GM23338 (cell line): ENCODE measurements at regions not wholly inside any gene's neighbourhood (a gene's known extent, or its start where the extent isn't known, plus 50 kb on each side); places are given as distances from the start of the nearest gene placed in this dataset.

Experiments
- ATAC-seq: fragments of 200-7000 bp; cut with Tn5 transposase; 3 replicates; pipeline ENCODE4 v1.9.1; 2020
- DNase-seq: peaks from one replicate; pipeline ENCODE4 v3.0.0-alpha.2; 2015; ENCODE audit warnings: low spot score
- H2AFZ ChIP-seq: fragments of 200-600 bp; sonication (generic); 2 replicates; pipeline ENCODE4 v1.8.0; 2016; ENCODE audit warnings: antibody characterized with exemption, mild to moderate bottlenecking, moderate library complexity
- H3F3A ChIP-seq: fragments of 200-600 bp; sonication (generic); replicated peaks from 2 replicates; pipeline ENCODE4 v1.8.0; 2017; ENCODE audit warnings: antibody characterized with exemption, mixed run types, low read depth
- H3K27ac ChIP-seq: fragments of 200-600 bp; sonication (generic); 2 replicates; pipeline ENCODE4 v1.6.1; 2016; ENCODE audit warnings: low read depth
- H3K27me3 ChIP-seq: fragments of 200-600 bp; sonication (generic); 2 replicates; pipeline ENCODE4 v1.8.0; 2016; ENCODE audit warnings: mild to moderate bottlenecking, mixed run types, moderate library complexity; ENCODE audit not compliant: insufficient read depth
- H3K36me3 ChIP-seq: fragments of 200-600 bp; sonication (generic); 2 replicates; pipeline ENCODE4 v1.8.0; 2016; ENCODE audit warnings: mild to moderate bottlenecking; ENCODE audit not compliant: insufficient read depth
- H3K4me1 ChIP-seq: fragments of 200-600 bp; sonication (generic); 2 replicates; pipeline ENCODE4 v1.8.0; 2016; ENCODE audit warnings: mild to moderate bottlenecking, moderate library complexity; ENCODE audit not compliant: insufficient read depth
- H3K4me2 ChIP-seq: fragments of 200-600 bp; sonication (generic); 2 replicates; pipeline ENCODE4 v1.7.1; 2017; ENCODE audit warnings: mixed run types
- H3K4me3 ChIP-seq: fragments of 200-600 bp; sonication (generic); 2 replicates; pipeline ENCODE4 v1.6.1; 2016; ENCODE audit warnings: mixed run types
- H3K79me2 ChIP-seq: fragments of 200-600 bp; sonication (generic); replicated peaks from 2 replicates; pipeline ENCODE4 v1.8.0; 2017; ENCODE audit warnings: mild to moderate bottlenecking; ENCODE audit not compliant: insufficient read depth
- H3K9me2 ChIP-seq: fragments of 200-600 bp; sonication (generic); 2 replicates; pipeline ENCODE4 v1.8.0; 2017; ENCODE audit not compliant: insufficient read depth
- H4K20me1 ChIP-seq: fragments of 200-600 bp; sonication (generic); replicated peaks from 2 replicates; pipeline ENCODE4 v1.8.0; 2017; ENCODE audit warnings: mild to moderate bottlenecking; ENCODE audit not compliant: insufficient read depth
- H3K27ac Mint-ChIP-seq: 2 replicates; pipeline ENCODE4 v1.8.0; 2020; ENCODE audit warnings: inconsistent platforms, mild to moderate bottlenecking, moderate library complexity, mixed read lengths
- H3K27me3 Mint-ChIP-seq: 3 replicates; pipeline ENCODE4 v1.8.0; 2022; ENCODE audit warnings: low read depth, mild to moderate bottlenecking, moderate library complexity, mixed read lengths, inconsistent platforms; ENCODE audit not compliant: insufficient read depth, poor library complexity
- H3K36me3 Mint-ChIP-seq: 3 replicates; pipeline ENCODE4 v1.8.0; 2021; ENCODE audit warnings: low read depth, mild to moderate bottlenecking, inconsistent platforms, moderate library complexity, mixed read lengths
- H3K4me1 Mint-ChIP-seq: 3 replicates; pipeline ENCODE4 v1.8.0; 2020; ENCODE audit warnings: mild to moderate bottlenecking, inconsistent platforms, mixed read lengths
- H3K4me3 Mint-ChIP-seq: 3 replicates; pipeline ENCODE4 v1.8.0; 2021; ENCODE audit warnings: moderate library complexity, mild to moderate bottlenecking, inconsistent platforms, mixed read lengths
- H3K9me3 Mint-ChIP-seq: 3 replicates; pipeline ENCODE4 v1.8.0; 2020; ENCODE audit warnings: moderate library complexity, mild to moderate bottlenecking, inconsistent platforms, mixed read lengths
- CREB1 ChIP-seq: fragments of 250-450 bp; sonication (Bioruptor Pico); IDR thresholded peaks from 2 replicates; pipeline ENCODE4 v1.5.0; 2020; ENCODE audit warnings: low read depth, mild to moderate bottlenecking, moderate library complexity
- CTCF ChIP-seq, 2 experiments: fragments of 200-600 bp in 1 of 2; sonication (generic) in 1 of 2; conservative IDR thresholded peaks; 2 replicates each; pipeline versions ENCODE4 v1.5.1 to v1.6.1; 2016 to 2017; ENCODE audit warnings: antibody characterized with exemption in 2 of 2, low read depth in 2 of 2, mild to moderate bottlenecking in 2 of 2, moderate library complexity in 1 of 2
- EZH2 ChIP-seq: fragments of 200-600 bp; sonication (generic); IDR thresholded peaks from one replicate; pipeline ENCODE4 v1.8.0; 2017; ENCODE audit warnings: antibody characterized with exemption, mild to moderate bottlenecking, low read depth; ENCODE audit not compliant: unreplicated experiment
- EZH2phosphoT487 ChIP-seq: fragments of 200-600 bp; sonication (generic); IDR thresholded peaks from one replicate; pipeline ENCODE4 v1.8.1; 2018; ENCODE audit warnings: antibody characterized with exemption; ENCODE audit not compliant: unreplicated experiment
- JUNB ChIP-seq: IDR thresholded peaks from one replicate; pipeline ENCODE4 v1.6.1; 2016; ENCODE audit warnings: antibody characterized with exemption; ENCODE audit not compliant: unreplicated experiment
- NANOG ChIP-seq: IDR thresholded peaks from 2 replicates; pipeline ENCODE4 v1.6.1; 2016; ENCODE audit warnings: antibody characterized with exemption, borderline replicate concordance
- POLR2AphosphoS5 ChIP-seq: IDR thresholded peaks from 2 replicates; pipeline ENCODE4 v1.6.1; 2016; ENCODE audit warnings: antibody characterized with exemption, low read depth
- STAT1 ChIP-seq: IDR thresholded peaks from one replicate; pipeline ENCODE4 v1.6.1; 2016; ENCODE audit warnings: antibody characterized with exemption; ENCODE audit not compliant: unreplicated experiment
- ZNF114 ChIP-seq: fragments of 250-450 bp; sonication (Bioruptor Pico); IDR thresholded peaks from 2 replicates; pipeline ENCODE4 v1.5.0; 2020; ENCODE audit warnings: mild to moderate bottlenecking, moderate library complexity
- ZNF462 ChIP-seq: fragments of 250-450 bp; sonication (Bioruptor Pico); IDR thresholded peaks from 2 replicates; pipeline ENCODE4 v1.5.0; 2020; ENCODE audit warnings: mild to moderate bottlenecking, moderate library complexity
- TF ChIP-seq, protein P1 (sequence below): IDR thresholded peaks from 2 replicates; pipeline ENCODE4 v1.6.1; 2016; ENCODE audit warnings: antibody characterized with exemption
- TF ChIP-seq, protein P2 (sequence below): IDR thresholded peaks from one replicate; pipeline ENCODE4 v1.6.1; 2018; ENCODE audit warnings: antibody characterized with exemption; ENCODE audit not compliant: unreplicated experiment

- TF ChIP-seq, protein P1, sequence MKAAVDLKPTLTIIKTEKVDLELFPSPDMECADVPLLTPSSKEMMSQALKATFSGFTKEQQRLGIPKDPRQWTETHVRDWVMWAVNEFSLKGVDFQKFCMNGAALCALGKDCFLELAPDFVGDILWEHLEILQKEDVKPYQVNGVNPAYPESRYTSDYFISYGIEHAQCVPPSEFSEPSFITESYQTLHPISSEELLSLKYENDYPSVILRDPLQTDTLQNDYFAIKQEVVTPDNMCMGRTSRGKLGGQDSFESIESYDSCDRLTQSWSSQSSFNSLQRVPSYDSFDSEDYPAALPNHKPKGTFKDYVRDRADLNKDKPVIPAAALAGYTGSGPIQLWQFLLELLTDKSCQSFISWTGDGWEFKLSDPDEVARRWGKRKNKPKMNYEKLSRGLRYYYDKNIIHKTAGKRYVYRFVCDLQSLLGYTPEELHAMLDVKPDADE: no peak
These were observed 1716.1 kb upstream of the C9orf72 start (continued) for GRCh38 chr9:29289365-29289764.

GRCh38 chr9:29290516-29290915 is 1717.2 kb upstream of the C9orf72 start:
- no peak overlapping the region for H3K27ac Mint-ChIP-seq
- DNase-seq: no peak
- H3K4me1 Mint-ChIP-seq: no peaks in the 10 kb centered on the region
- TF ChIP-seq STAT1 (no peak), NANOG (no peak), CTCF (conservative IDR thresholded peaks at IDR 0.05; ENCODE audit: low read depth in 2 of 2) (no peak), ZNF462 (CRISPR knock-in tag) (no peak), CREB1 (CRISPR knock-in tag) (no peak), EZH2phosphoT487 (no peak), JUNB (no peak), ZNF114 (CRISPR knock-in tag) (no peak), EZH2 (no peak), POLR2AphosphoS5 (no peak)
- TF ChIP-seq, protein P1: no peak
- TF ChIP-seq, protein P2, sequence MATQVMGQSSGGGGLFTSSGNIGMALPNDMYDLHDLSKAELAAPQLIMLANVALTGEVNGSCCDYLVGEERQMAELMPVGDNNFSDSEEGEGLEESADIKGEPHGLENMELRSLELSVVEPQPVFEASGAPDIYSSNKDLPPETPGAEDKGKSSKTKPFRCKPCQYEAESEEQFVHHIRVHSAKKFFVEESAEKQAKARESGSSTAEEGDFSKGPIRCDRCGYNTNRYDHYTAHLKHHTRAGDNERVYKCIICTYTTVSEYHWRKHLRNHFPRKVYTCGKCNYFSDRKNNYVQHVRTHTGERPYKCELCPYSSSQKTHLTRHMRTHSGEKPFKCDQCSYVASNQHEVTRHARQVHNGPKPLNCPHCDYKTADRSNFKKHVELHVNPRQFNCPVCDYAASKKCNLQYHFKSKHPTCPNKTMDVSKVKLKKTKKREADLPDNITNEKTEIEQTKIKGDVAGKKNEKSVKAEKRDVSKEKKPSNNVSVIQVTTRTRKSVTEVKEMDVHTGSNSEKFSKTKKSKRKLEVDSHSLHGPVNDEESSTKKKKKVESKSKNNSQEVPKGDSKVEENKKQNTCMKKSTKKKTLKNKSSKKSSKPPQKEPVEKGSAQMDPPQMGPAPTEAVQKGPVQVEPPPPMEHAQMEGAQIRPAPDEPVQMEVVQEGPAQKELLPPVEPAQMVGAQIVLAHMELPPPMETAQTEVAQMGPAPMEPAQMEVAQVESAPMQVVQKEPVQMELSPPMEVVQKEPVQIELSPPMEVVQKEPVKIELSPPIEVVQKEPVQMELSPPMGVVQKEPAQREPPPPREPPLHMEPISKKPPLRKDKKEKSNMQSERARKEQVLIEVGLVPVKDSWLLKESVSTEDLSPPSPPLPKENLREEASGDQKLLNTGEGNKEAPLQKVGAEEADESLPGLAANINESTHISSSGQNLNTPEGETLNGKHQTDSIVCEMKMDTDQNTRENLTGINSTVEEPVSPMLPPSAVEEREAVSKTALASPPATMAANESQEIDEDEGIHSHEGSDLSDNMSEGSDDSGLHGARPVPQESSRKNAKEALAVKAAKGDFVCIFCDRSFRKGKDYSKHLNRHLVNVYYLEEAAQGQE: no peak

More at GRCh38 chr9:29290516-29290915, 1717.2 kb upstream of the C9orf72 start:
- Histone ChIP-seq H3K4me3 (no peak overlapping the region), H3K79me2 (no peaks in the 10 kb centered on the region), H4K20me1 (no peaks in the 10 kb centered on the region), H3K27ac (no peak overlapping the region), H2AFZ (no peak overlapping the region), H3K9me2 (no peaks in the 10 kb centered on the region), H3K4me2 (no peak overlapping the region), H3K27me3 (no peaks in the 10 kb centered on the region), H3F3A (no peaks in the 10 kb centered on the region), H3K36me3 (no peaks in the 10 kb centered on the region), H3K4me1 (no peaks in the 10 kb centered on the region)
- Mint-ChIP-seq H3K4me3 (no peak overlapping the region), H3K9me3 (peaks cover 20% of the 10 kb centered on the region; the same call in 2 of the 3 replicates), H3K36me3 (peaks cover 7% of the 10 kb centered on the region; the same call in 2 of the 3 replicates), H3K27me3 (no peaks in the 10 kb centered on the region)
- ATAC-seq: no peak
